OCI-LY7 (cell line): ENCODE measurements at regions not wholly inside any gene's neighbourhood (a gene's known extent, or its start where the extent isn't known, plus 50 kb on each side); places are given as distances from the start of the nearest gene placed in this dataset.

ENCODE experiments used
- EZH2phosphoT487 ChIP-seq: fragments of 200-600 bp; sonication (generic); IDR thresholded peaks from 2 replicates; pipeline ENCODE4 v1.6.1; 2018; ENCODE audit warnings: low read depth, borderline replicate concordance, mild to moderate bottlenecking, mixed run types, antibody characterized with exemption, low read length, moderate library complexity, mixed read lengths
- TF ChIP-seq, protein P1 (sequence below): fragments of 200-600 bp; sonication (generic); conservative IDR thresholded peaks from 2 replicates; pipeline ENCODE4 v1.5.1; 2014; ENCODE audit warnings: mild to moderate bottlenecking, antibody characterized with exemption, low read length, moderate library complexity, mixed read lengths

- TF ChIP-seq, protein P1, sequence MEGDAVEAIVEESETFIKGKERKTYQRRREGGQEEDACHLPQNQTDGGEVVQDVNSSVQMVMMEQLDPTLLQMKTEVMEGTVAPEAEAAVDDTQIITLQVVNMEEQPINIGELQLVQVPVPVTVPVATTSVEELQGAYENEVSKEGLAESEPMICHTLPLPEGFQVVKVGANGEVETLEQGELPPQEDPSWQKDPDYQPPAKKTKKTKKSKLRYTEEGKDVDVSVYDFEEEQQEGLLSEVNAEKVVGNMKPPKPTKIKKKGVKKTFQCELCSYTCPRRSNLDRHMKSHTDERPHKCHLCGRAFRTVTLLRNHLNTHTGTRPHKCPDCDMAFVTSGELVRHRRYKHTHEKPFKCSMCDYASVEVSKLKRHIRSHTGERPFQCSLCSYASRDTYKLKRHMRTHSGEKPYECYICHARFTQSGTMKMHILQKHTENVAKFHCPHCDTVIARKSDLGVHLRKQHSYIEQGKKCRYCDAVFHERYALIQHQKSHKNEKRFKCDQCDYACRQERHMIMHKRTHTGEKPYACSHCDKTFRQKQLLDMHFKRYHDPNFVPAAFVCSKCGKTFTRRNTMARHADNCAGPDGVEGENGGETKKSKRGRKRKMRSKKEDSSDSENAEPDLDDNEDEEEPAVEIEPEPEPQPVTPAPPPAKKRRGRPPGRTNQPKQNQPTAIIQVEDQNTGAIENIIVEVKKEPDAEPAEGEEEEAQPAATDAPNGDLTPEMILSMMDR = no peak
- TF ChIP-seq EZH2phosphoT487 = no peak
These were observed 136.7 kb downstream of the MID1IP1 start for GRCh38 chrX:38937926-38938325.
